ENCODE measurements at regions not wholly inside any gene's neighbourhood (a gene's known extent, or its start where the extent isn't known, plus 50 kb on each side); places are given as distances from the start of the nearest gene placed in this dataset.

- no peak for TF ChIP-seq ZNF276 (CRISPR knock-in tag; IDR thresholded peaks at IDR 0.05; ENCODE audit: low read depth)
- TF ChIP-seq HNF4G (IDR thresholded peaks at IDR 0.05; ENCODE audit: borderline replicate concordance, low read depth, low read length): no peak
- TF ChIP-seq HNF4G (CRISPR knock-in tag; IDR thresholded peaks at IDR 0.05; ENCODE audit: borderline replicate concordance, low read depth): 0 out of 2 replicates have a peak, but pooled peaks have one; percentile 24
- TF ChIP-seq CREB3 (CRISPR knock-in tag; IDR thresholded peaks at IDR 0.05): no peak
- TF ChIP-seq HNF1B (CRISPR knock-in tag; IDR thresholded peaks at IDR 0.05): no peak
- 0 out of 2 replicates have a peak, but pooled peaks have one; percentile 78 for TF ChIP-seq ZBTB8A (CRISPR knock-in tag; IDR thresholded peaks at IDR 0.05; ENCODE audit: borderline replicate concordance, low read depth)
- peak; percentile 61; the same call in 1 of the 2 replicates for TF ChIP-seq ARID4A (CRISPR knock-in tag; IDR thresholded peaks at IDR 0.05; ENCODE audit: borderline replicate concordance)
- 0 out of 2 replicates have a peak, but pooled peaks have one; percentile 31 for TF ChIP-seq ERF (CRISPR knock-in tag; IDR thresholded peaks at IDR 0.05)
- TF ChIP-seq SYNCRIP (IDR thresholded peaks at IDR 0.05; ENCODE audit: insufficient read depth, low read depth, low read length): no peak
- TF ChIP-seq ZNF660 (CRISPR knock-in tag; IDR thresholded peaks at IDR 0.05; ENCODE audit: borderline replicate concordance, low read depth): no peak
- TF ChIP-seq SRSF9 (IDR thresholded peaks at IDR 0.05; ENCODE audit: borderline replicate concordance, insufficient read depth, low read depth, low read length, poor library complexity, severe bottlenecking): no peak
These were observed 76.5 kb upstream of the GSE1 start (continued) for GRCh38 chr16:85536411-85537330.
